GM23338 (cell line): ENCODE measurements at regions not wholly inside any gene's neighbourhood (a gene's known extent, or its start where the extent isn't known, plus 50 kb on each side); places are given as distances from the start of the nearest gene placed in this dataset.

Source experiments
- ATAC-seq: fragments of 200-7000 bp; cut with Tn5 transposase; 3 replicates; pipeline ENCODE4 v1.9.1; 2020
- DNase-seq: peaks from one replicate; pipeline ENCODE4 v3.0.0-alpha.2; 2015; ENCODE audit warnings: low spot score
- H2AFZ ChIP-seq: fragments of 200-600 bp; sonication (generic); 2 replicates; pipeline ENCODE4 v1.8.0; 2016; ENCODE audit warnings: antibody characterized with exemption, mild to moderate bottlenecking, moderate library complexity
- H3F3A ChIP-seq: fragments of 200-600 bp; sonication (generic); replicated peaks from 2 replicates; pipeline ENCODE4 v1.8.0; 2017; ENCODE audit warnings: antibody characterized with exemption, mixed run types, low read depth
- H3K27ac ChIP-seq: fragments of 200-600 bp; sonication (generic); 2 replicates; pipeline ENCODE4 v1.6.1; 2016; ENCODE audit warnings: low read depth
- H3K27me3 ChIP-seq: fragments of 200-600 bp; sonication (generic); 2 replicates; pipeline ENCODE4 v1.8.0; 2016; ENCODE audit warnings: mild to moderate bottlenecking, mixed run types, moderate library complexity; ENCODE audit not compliant: insufficient read depth
- H3K36me3 ChIP-seq: fragments of 200-600 bp; sonication (generic); 2 replicates; pipeline ENCODE4 v1.8.0; 2016; ENCODE audit warnings: mild to moderate bottlenecking; ENCODE audit not compliant: insufficient read depth
- H3K4me1 ChIP-seq: fragments of 200-600 bp; sonication (generic); 2 replicates; pipeline ENCODE4 v1.8.0; 2016; ENCODE audit warnings: mild to moderate bottlenecking, moderate library complexity; ENCODE audit not compliant: insufficient read depth
- H3K4me2 ChIP-seq: fragments of 200-600 bp; sonication (generic); 2 replicates; pipeline ENCODE4 v1.7.1; 2017; ENCODE audit warnings: mixed run types
- H3K4me3 ChIP-seq: fragments of 200-600 bp; sonication (generic); 2 replicates; pipeline ENCODE4 v1.6.1; 2016; ENCODE audit warnings: mixed run types
- H3K79me2 ChIP-seq: fragments of 200-600 bp; sonication (generic); replicated peaks from 2 replicates; pipeline ENCODE4 v1.8.0; 2017; ENCODE audit warnings: mild to moderate bottlenecking; ENCODE audit not compliant: insufficient read depth
- H3K9me2 ChIP-seq: fragments of 200-600 bp; sonication (generic); 2 replicates; pipeline ENCODE4 v1.8.0; 2017; ENCODE audit not compliant: insufficient read depth
- H4K20me1 ChIP-seq: fragments of 200-600 bp; sonication (generic); replicated peaks from 2 replicates; pipeline ENCODE4 v1.8.0; 2017; ENCODE audit warnings: mild to moderate bottlenecking; ENCODE audit not compliant: insufficient read depth
- H3K27ac Mint-ChIP-seq: 2 replicates; pipeline ENCODE4 v1.8.0; 2020; ENCODE audit warnings: inconsistent platforms, mild to moderate bottlenecking, moderate library complexity, mixed read lengths
- H3K27me3 Mint-ChIP-seq: 3 replicates; pipeline ENCODE4 v1.8.0; 2022; ENCODE audit warnings: low read depth, mild to moderate bottlenecking, moderate library complexity, mixed read lengths, inconsistent platforms; ENCODE audit not compliant: insufficient read depth, poor library complexity
- H3K36me3 Mint-ChIP-seq: 3 replicates; pipeline ENCODE4 v1.8.0; 2021; ENCODE audit warnings: low read depth, mild to moderate bottlenecking, inconsistent platforms, moderate library complexity, mixed read lengths
- H3K4me1 Mint-ChIP-seq: 3 replicates; pipeline ENCODE4 v1.8.0; 2020; ENCODE audit warnings: mild to moderate bottlenecking, inconsistent platforms, mixed read lengths
- H3K4me3 Mint-ChIP-seq: 3 replicates; pipeline ENCODE4 v1.8.0; 2021; ENCODE audit warnings: moderate library complexity, mild to moderate bottlenecking, inconsistent platforms, mixed read lengths
- H3K9me3 Mint-ChIP-seq: 3 replicates; pipeline ENCODE4 v1.8.0; 2020; ENCODE audit warnings: moderate library complexity, mild to moderate bottlenecking, inconsistent platforms, mixed read lengths
- EZH2 ChIP-seq: fragments of 200-600 bp; sonication (generic); IDR thresholded peaks from one replicate; pipeline ENCODE4 v1.8.0; 2017; ENCODE audit warnings: antibody characterized with exemption, mild to moderate bottlenecking, low read depth; ENCODE audit not compliant: unreplicated experiment
- EZH2phosphoT487 ChIP-seq: fragments of 200-600 bp; sonication (generic); IDR thresholded peaks from one replicate; pipeline ENCODE4 v1.8.1; 2018; ENCODE audit warnings: antibody characterized with exemption; ENCODE audit not compliant: unreplicated experiment
- JUNB ChIP-seq: IDR thresholded peaks from one replicate; pipeline ENCODE4 v1.6.1; 2016; ENCODE audit warnings: antibody characterized with exemption; ENCODE audit not compliant: unreplicated experiment
- POLR2AphosphoS5 ChIP-seq: IDR thresholded peaks from 2 replicates; pipeline ENCODE4 v1.6.1; 2016; ENCODE audit warnings: antibody characterized with exemption, low read depth
- REST ChIP-seq: IDR thresholded peaks from one replicate; pipeline ENCODE4 v1.6.1; 2018; ENCODE audit warnings: antibody characterized with exemption; ENCODE audit not compliant: unreplicated experiment
- STAT1 ChIP-seq: IDR thresholded peaks from one replicate; pipeline ENCODE4 v1.6.1; 2016; ENCODE audit warnings: antibody characterized with exemption; ENCODE audit not compliant: unreplicated experiment
- TF ChIP-seq, protein P1 (sequence below): IDR thresholded peaks from 2 replicates; pipeline ENCODE4 v1.6.1; 2016; ENCODE audit warnings: antibody characterized with exemption
- TF ChIP-seq, protein P2 (sequence below), 2 experiments: fragments of 200-600 bp in 1 of 2; sonication (generic) in 1 of 2; conservative IDR thresholded peaks; 2 replicates each; pipeline versions ENCODE4 v1.5.1 to v1.6.1; 2016 to 2017; ENCODE audit warnings: antibody characterized with exemption in 2 of 2, low read depth in 2 of 2, mild to moderate bottlenecking in 2 of 2, moderate library complexity in 1 of 2

GRCh38 chr18:55780586-55781071 lies 192.6 kb upstream of the TCF4 start (continued):
- no peak for TF ChIP-seq REST
- TF ChIP-seq, protein P1, sequence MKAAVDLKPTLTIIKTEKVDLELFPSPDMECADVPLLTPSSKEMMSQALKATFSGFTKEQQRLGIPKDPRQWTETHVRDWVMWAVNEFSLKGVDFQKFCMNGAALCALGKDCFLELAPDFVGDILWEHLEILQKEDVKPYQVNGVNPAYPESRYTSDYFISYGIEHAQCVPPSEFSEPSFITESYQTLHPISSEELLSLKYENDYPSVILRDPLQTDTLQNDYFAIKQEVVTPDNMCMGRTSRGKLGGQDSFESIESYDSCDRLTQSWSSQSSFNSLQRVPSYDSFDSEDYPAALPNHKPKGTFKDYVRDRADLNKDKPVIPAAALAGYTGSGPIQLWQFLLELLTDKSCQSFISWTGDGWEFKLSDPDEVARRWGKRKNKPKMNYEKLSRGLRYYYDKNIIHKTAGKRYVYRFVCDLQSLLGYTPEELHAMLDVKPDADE: no peak
- TF ChIP-seq POLR2AphosphoS5: no peak

DNA sequence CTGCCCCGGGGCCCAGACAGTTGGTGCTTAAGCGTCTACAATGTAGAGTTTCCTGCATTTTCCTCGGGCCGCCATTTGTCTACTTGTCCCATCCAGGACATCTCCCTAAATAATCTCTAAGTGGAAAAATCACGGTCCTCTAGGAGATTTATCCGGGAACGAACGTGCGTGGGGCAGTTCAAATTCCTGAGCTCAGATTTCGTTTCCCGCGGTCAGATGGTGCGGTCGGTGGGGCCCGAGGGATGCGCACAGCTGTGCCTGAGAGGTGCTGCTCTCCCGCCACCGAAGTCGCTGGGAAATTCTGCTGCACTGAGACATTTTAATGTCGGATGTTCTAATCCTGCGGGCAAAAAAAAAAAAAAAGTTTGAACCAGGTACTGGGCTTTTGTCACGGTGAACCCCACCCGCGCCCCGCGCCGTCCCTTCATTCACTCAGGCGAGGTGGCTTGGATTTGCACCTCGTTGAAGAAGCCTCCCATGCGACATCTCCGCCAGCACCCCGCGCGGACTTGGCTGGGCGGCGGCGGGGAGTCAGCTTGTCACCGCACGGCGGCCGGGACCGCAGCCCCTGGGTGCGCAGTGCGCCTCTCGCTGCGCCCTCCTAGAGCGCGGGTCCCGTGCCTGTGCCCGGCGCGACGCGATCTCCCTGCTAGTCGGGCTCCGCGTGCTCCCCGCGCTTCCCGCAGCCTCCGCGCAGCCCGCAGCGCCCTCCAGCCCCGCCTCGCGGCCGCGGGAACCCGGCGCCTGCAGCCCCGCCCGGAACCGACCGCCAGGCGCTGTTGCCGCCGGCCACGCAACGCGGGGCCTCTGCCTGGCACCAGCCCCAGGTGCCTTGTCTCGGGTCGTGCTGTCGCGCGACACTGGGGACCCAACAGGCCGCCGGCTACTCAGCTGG lies 191.9 kb upstream of the TCF4 start:
- DNase-seq: peak; percentile 66
- no peak overlapping the region for H3K27ac ChIP-seq
- Mint-ChIP-seq H3K4me3 (peak overlapping the region; percentile 78), H3K36me3 (no peaks in the 10 kb centered on the region), H3K4me1 (peaks cover 43% of the 10 kb centered on the region), H3K27me3 (peaks cover 7% of the 10 kb centered on the region), H3K27ac (0 out of 2 replicates have a peak overlapping the region, but pooled peaks have one; percentile 23), H3K9me3 (no peaks in the 10 kb centered on the region)
- H4K20me1 ChIP-seq: no peaks in the 10 kb centered on the region
- peak overlapping the region; percentile 79 for H3K4me2 ChIP-seq
- no peaks in the 10 kb centered on the region for H3K79me2 ChIP-seq
- no peaks in the 10 kb centered on the region for H3F3A ChIP-seq
- peaks cover 22% of the 10 kb centered on the region for H3K27me3 ChIP-seq
- peaks cover 27% of the 10 kb centered on the region for H3K4me1 ChIP-seq
- ATAC-seq: peak; percentile 76
- no peaks in the 10 kb centered on the region for H3K9me2 ChIP-seq
- no peaks in the 10 kb centered on the region for H3K36me3 ChIP-seq
- TF ChIP-seq, protein P2, sequence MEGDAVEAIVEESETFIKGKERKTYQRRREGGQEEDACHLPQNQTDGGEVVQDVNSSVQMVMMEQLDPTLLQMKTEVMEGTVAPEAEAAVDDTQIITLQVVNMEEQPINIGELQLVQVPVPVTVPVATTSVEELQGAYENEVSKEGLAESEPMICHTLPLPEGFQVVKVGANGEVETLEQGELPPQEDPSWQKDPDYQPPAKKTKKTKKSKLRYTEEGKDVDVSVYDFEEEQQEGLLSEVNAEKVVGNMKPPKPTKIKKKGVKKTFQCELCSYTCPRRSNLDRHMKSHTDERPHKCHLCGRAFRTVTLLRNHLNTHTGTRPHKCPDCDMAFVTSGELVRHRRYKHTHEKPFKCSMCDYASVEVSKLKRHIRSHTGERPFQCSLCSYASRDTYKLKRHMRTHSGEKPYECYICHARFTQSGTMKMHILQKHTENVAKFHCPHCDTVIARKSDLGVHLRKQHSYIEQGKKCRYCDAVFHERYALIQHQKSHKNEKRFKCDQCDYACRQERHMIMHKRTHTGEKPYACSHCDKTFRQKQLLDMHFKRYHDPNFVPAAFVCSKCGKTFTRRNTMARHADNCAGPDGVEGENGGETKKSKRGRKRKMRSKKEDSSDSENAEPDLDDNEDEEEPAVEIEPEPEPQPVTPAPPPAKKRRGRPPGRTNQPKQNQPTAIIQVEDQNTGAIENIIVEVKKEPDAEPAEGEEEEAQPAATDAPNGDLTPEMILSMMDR (conservative IDR thresholded peaks at IDR 0.05; ENCODE audit: low read depth in 2 of 2): peak in 1 of 2 experiments; percentile 32; a peak in 2 of 4 replicates
- TF ChIP-seq STAT1 (no peak), EZH2 (peak; percentile 17), JUNB (no peak), EZH2phosphoT487 (no peak)
- TF ChIP-seq, protein P1: 0 out of 2 replicates have a peak, but pooled peaks have one; percentile 13
- peak overlapping the region; percentile 69 for H2AFZ ChIP-seq
- H3K4me3 ChIP-seq: peak overlapping the region; percentile 64
